ENCODE measurements at regions not wholly inside any gene's neighbourhood (a gene's known extent, or its start where the extent isn't known, plus 50 kb on each side); places are given as distances from the start of the nearest gene placed in this dataset.

DNA sequence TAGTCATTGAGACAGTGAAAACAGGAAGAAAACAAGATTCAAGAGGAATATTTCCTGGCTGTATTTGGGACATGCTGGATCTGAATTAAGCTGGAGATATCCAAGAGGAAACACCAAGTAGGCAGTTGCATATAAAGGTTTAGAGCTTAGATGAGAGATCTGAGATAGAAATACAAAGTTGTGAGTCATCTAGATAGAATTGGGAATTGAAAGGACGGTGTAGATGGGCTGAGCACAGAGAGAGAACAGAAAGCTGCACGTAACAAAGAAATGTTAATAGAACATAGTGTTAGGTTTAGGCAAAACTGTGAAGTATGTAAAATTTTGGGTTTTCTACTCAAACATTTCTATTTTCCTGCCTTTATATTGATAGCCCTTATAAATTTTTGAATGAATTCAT lies 218.5 kb upstream of the TMEM196 start:
- Histone ChIP-seq H3K79me2 (ENCODE audit: control insufficient read depth, insufficient read depth, low read length, poor library complexity) (no peaks in the 10 kb centered on the region), H3K18ac (ENCODE audit: low read length) (no peak overlapping the region), H2BK5ac (ENCODE audit: low read depth, low read length, poor library complexity) (no peak overlapping the region), H3K27ac (ENCODE audit: low read depth, low read length) (no peak overlapping the region), H4K91ac (ENCODE audit: low read depth, low read length) (no peak overlapping the region), H3K4me2 (ENCODE audit: low read length) (no peak overlapping the region), H2AK5ac (ENCODE audit: low read length) (no peak overlapping the region), H3K9ac (ENCODE audit: low read length) (no peak overlapping the region), H3K79me1 (ENCODE audit: low read length) (no peaks in the 10 kb centered on the region), H4K8ac (ENCODE audit: low read depth, low read length) (no peak overlapping the region), H3K4me1 (ENCODE audit: control insufficient read depth in 1 of 2, insufficient read depth in 2 of 2, low read length in 2 of 2) (no peaks in the 10 kb centered on the region), H3K4ac (ENCODE audit: low read depth, low read length) (no peak overlapping the region), H2BK12ac (ENCODE audit: low read length) (no peak overlapping the region), H3K14ac (ENCODE audit: low read length) (no peak overlapping the region), H3K9me3 (ENCODE audit: insufficient read depth, low read depth, low read length) (no peaks in the 10 kb centered on the region), H3K36me3 (ENCODE audit: control insufficient read depth in 1 of 2, insufficient read depth in 2 of 2, low read length in 2 of 2) (no peaks in the 10 kb centered on the region), H3K23ac (ENCODE audit: low read length) (no peak overlapping the region), H4K12ac (ENCODE audit: low read depth, low read length) (no peak overlapping the region), H2AFZ (ENCODE audit: insufficient read depth, low read length, poor library complexity) (no peak overlapping the region), H3K27me3 (ENCODE audit: insufficient read depth, low read length) (no peaks in the 10 kb centered on the region), H3K4me3 (ENCODE audit: low read depth, low read length) (no peak overlapping the region), H2BK120ac (ENCODE audit: insufficient read depth, low read length, poor library complexity) (no peak overlapping the region)
- DNase-seq, result no peak
- no CpG with 5 or more reads among the region's 2 CpGs for WGBS (ENCODE audit: extremely low coverage, insufficient coverage, insufficient read length)

DNA sequence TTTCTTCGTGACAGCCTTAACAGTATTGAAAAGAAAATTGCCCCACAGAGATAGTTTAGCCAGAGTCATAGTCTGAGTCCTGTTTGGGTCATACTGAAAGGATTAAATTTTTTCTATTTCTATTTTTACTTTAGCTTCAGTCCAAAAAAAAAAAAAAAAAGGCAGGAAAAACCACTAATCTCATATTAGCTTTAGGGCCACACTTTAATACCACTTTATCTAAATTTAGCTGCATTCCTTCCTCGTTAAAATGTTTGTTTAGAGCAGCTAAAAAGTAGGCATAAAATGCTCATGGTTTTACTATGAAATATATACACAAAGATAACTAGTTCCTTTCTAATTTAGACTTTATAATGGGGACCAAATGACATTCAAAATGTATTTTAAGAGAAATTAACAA lies 216.5 kb upstream of the TMEM196 start:
- H3K79me2 ChIP-seq (ENCODE audit: control insufficient read depth, insufficient read depth, low read length, poor library complexity), result no peaks in the 10 kb centered on the region

DNA sequence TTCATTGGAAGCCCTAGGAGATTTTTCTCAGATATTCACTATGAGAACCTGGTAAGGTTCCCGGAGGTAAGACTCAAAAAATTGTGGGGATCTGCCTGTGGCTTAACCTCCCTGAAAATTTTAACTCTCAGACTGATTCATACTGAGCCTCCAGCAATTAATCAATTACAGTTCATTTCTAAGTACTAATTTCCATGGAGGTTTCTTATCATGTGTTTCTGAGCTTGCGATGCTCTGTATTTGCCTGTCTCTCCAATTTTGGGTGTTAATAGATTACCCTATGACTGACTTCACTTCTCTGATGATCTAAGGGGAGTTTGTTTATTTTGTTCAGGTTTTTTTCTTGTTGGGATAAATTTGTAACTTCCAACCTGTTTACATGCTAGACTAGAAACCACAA lies 215.4 kb upstream of the TMEM196 start:
- H2BK120ac ChIP-seq (ENCODE audit: insufficient read depth, low read length, poor library complexity), result no peak overlapping the region
- no peak overlapping the region for H3K4ac ChIP-seq (ENCODE audit: low read depth, low read length)
- no peak overlapping the region for H3K9ac ChIP-seq (ENCODE audit: low read length)
- no peaks in the 10 kb centered on the region for H3K79me1 ChIP-seq (ENCODE audit: low read length)
- no peak overlapping the region for H4K8ac ChIP-seq (ENCODE audit: low read depth, low read length)
- no peak overlapping the region for H3K14ac ChIP-seq (ENCODE audit: low read length)
- H3K23ac ChIP-seq (ENCODE audit: low read length), result no peak overlapping the region
- no peak overlapping the region for H2AFZ ChIP-seq (ENCODE audit: insufficient read depth, low read length, poor library complexity)
- H4K12ac ChIP-seq (ENCODE audit: low read depth, low read length), result no peak overlapping the region
- H4K91ac ChIP-seq (ENCODE audit: low read depth, low read length), result no peak overlapping the region
- H2AK5ac ChIP-seq (ENCODE audit: low read length), result no peak overlapping the region
- H2BK5ac ChIP-seq (ENCODE audit: low read depth, low read length, poor library complexity), result no peak overlapping the region
- H3K36me3 ChIP-seq (ENCODE audit: control insufficient read depth in 1 of 2, insufficient read depth in 2 of 2, low read length in 2 of 2), result no peaks in the 10 kb centered on the region
- no peak overlapping the region for H2BK12ac ChIP-seq (ENCODE audit: low read length)
- no peaks in the 10 kb centered on the region for H3K79me2 ChIP-seq (ENCODE audit: control insufficient read depth, insufficient read depth, low read length, poor library complexity)
- H3K18ac ChIP-seq (ENCODE audit: low read length), result no peak overlapping the region
- H3K27me3 ChIP-seq (ENCODE audit: insufficient read depth, low read length), result no peaks in the 10 kb centered on the region
- DNase-seq, result no peak
- WGBS (ENCODE audit: extremely low coverage, insufficient coverage, insufficient read length), result no CpG with 5 or more reads among the region's 2 CpGs
- no peak overlapping the region for H3K4me2 ChIP-seq (ENCODE audit: low read length)
- no peaks in the 10 kb centered on the region for H3K4me1 ChIP-seq (ENCODE audit: control insufficient read depth in 1 of 2, insufficient read depth in 2 of 2, low read length in 2 of 2)
- no peak overlapping the region for H3K4me3 ChIP-seq (ENCODE audit: low read depth, low read length)
- H3K27ac ChIP-seq (ENCODE audit: low read depth, low read length), result no peak overlapping the region
- no peaks in the 10 kb centered on the region for H3K9me3 ChIP-seq (ENCODE audit: insufficient read depth, low read depth, low read length)

More for the DNA sequence above, 216.5 kb upstream of the TMEM196 start:
- H2AFZ ChIP-seq (ENCODE audit: insufficient read depth, low read length, poor library complexity), result no peak overlapping the region
- H3K23ac ChIP-seq (ENCODE audit: low read length), result no peak overlapping the region
- H3K14ac ChIP-seq (ENCODE audit: low read length), result no peak overlapping the region
- no peak overlapping the region for H4K12ac ChIP-seq (ENCODE audit: low read depth, low read length)
- no peak overlapping the region for H2AK5ac ChIP-seq (ENCODE audit: low read length)
- no peaks in the 10 kb centered on the region for H3K4me1 ChIP-seq (ENCODE audit: control insufficient read depth in 1 of 2, insufficient read depth in 2 of 2, low read length in 2 of 2)
- no peak overlapping the region for H2BK5ac ChIP-seq (ENCODE audit: low read depth, low read length, poor library complexity)
- no peak overlapping the region for H2BK120ac ChIP-seq (ENCODE audit: insufficient read depth, low read length, poor library complexity)
- H3K4me3 ChIP-seq (ENCODE audit: low read depth, low read length), result no peak overlapping the region
- H3K27me3 ChIP-seq (ENCODE audit: insufficient read depth, low read length), result no peaks in the 10 kb centered on the region
- H3K9me3 ChIP-seq (ENCODE audit: insufficient read depth, low read depth, low read length), result no peaks in the 10 kb centered on the region
- no peaks in the 10 kb centered on the region for H3K36me3 ChIP-seq (ENCODE audit: control insufficient read depth in 1 of 2, insufficient read depth in 2 of 2, low read length in 2 of 2)
- WGBS (ENCODE audit: extremely low coverage, insufficient coverage, insufficient read length), result no CpG with 5 or more reads among the region's 2 CpGs
- no peak overlapping the region for H4K91ac ChIP-seq (ENCODE audit: low read depth, low read length)
- DNase-seq, result no peak
- no peak overlapping the region for H3K18ac ChIP-seq (ENCODE audit: low read length)
- H4K8ac ChIP-seq (ENCODE audit: low read depth, low read length), result no peak overlapping the region
- H3K79me1 ChIP-seq (ENCODE audit: low read length), result no peaks in the 10 kb centered on the region
- H3K4me2 ChIP-seq (ENCODE audit: low read length), result no peak overlapping the region
- no peak overlapping the region for H3K4ac ChIP-seq (ENCODE audit: low read depth, low read length)
- no peak overlapping the region for H3K27ac ChIP-seq (ENCODE audit: low read depth, low read length)
- H2BK12ac ChIP-seq (ENCODE audit: low read length), result no peak overlapping the region
- H3K9ac ChIP-seq (ENCODE audit: low read length), result no peak overlapping the region

DNA sequence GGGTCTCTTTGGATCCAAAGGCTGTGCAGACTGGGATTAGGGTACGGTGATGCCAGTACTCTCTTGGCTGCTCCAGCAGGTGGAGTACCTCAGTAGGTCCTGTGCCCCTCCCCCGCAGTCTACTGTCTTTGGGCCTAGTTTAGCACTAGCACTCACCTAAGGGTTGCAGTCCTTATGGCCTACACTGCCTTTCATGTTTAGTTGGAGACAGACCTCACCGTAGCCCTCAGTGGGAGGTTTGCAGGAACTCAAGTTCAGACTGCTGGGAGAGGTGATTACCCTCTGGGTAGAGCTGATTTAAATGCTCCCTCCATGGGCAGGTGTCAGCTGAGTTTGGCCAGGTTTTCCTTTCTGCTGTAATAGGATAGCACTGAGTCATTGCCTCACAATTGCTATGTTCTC lies 210.8 kb upstream of the TMEM196 start:
- no CpG with 5 or more reads among the region's 3 CpGs for WGBS (ENCODE audit: extremely low coverage, insufficient coverage, insufficient read length)
- no peak overlapping the region for H3K23ac ChIP-seq (ENCODE audit: low read length)
- no peak overlapping the region for H3K18ac ChIP-seq (ENCODE audit: low read length)
- no peak overlapping the region for H2AK5ac ChIP-seq (ENCODE audit: low read length)
- no peak overlapping the region for H2BK5ac ChIP-seq (ENCODE audit: low read depth, low read length, poor library complexity)
- no peak overlapping the region for H3K14ac ChIP-seq (ENCODE audit: low read length)
- H3K79me2 ChIP-seq (ENCODE audit: control insufficient read depth, insufficient read depth, low read length, poor library complexity), result no peaks in the 10 kb centered on the region
- no peak overlapping the region for H3K4ac ChIP-seq (ENCODE audit: low read depth, low read length)
- H2BK120ac ChIP-seq (ENCODE audit: insufficient read depth, low read length, poor library complexity), result no peak overlapping the region
- H3K4me3 ChIP-seq (ENCODE audit: low read depth, low read length), result no peak overlapping the region
- no peak overlapping the region for H4K91ac ChIP-seq (ENCODE audit: low read depth, low read length)
- H3K9ac ChIP-seq (ENCODE audit: low read length), result no peak overlapping the region
- H3K9me3 ChIP-seq (ENCODE audit: insufficient read depth, low read depth, low read length), result no peaks in the 10 kb centered on the region
- no peak overlapping the region for H4K12ac ChIP-seq (ENCODE audit: low read depth, low read length)
- H3K27ac ChIP-seq (ENCODE audit: low read depth, low read length), result no peak overlapping the region
- no peaks in the 10 kb centered on the region for H3K27me3 ChIP-seq (ENCODE audit: insufficient read depth, low read length)
- no peaks in the 10 kb centered on the region for H3K36me3 ChIP-seq (ENCODE audit: control insufficient read depth in 1 of 2, insufficient read depth in 2 of 2, low read length in 2 of 2)
- no peaks in the 10 kb centered on the region for H3K4me1 ChIP-seq (ENCODE audit: control insufficient read depth in 1 of 2, insufficient read depth in 2 of 2, low read length in 2 of 2)
- H4K8ac ChIP-seq (ENCODE audit: low read depth, low read length), result no peak overlapping the region
- H3K79me1 ChIP-seq (ENCODE audit: low read length), result no peaks in the 10 kb centered on the region
- no peak overlapping the region for H2AFZ ChIP-seq (ENCODE audit: insufficient read depth, low read length, poor library complexity)
- no peak for DNase-seq
- H2BK12ac ChIP-seq (ENCODE audit: low read length), result no peak overlapping the region
- no peak overlapping the region for H3K4me2 ChIP-seq (ENCODE audit: low read length)
